Activated T-helper 17 cell treated with anti-CD3 and anti-CD28 coated beads, Interleukin-2, amount 50 U/mL, for 72 hours (primary cell): ENCODE measurements at regions not wholly inside any gene's neighbourhood (a gene's known extent, or its start where the extent isn't known, plus 50 kb on each side); places are given as distances from the start of the nearest gene placed in this dataset.

Experiments
- ATAC-seq: fragments of 150-1000 bp; cut with Tn5 transposase; replicated peaks from 2 replicates; pipeline ENCODE4 v1.10.0; 2021; ENCODE audit warnings: mild to moderate bottlenecking, moderate library complexity
- H3K27ac Mint-ChIP-seq: one replicate; pipeline ENCODE4 v1.8.0; 2022; ENCODE audit warnings: mixed read lengths
- H3K27me3 Mint-ChIP-seq: one replicate; pipeline ENCODE4 v1.8.0; 2022; ENCODE audit warnings: mixed read lengths
- H3K36me3 Mint-ChIP-seq: one replicate; pipeline ENCODE4 v1.8.0; 2022; ENCODE audit warnings: low read depth, mild to moderate bottlenecking, mixed read lengths
- H3K4me1 Mint-ChIP-seq: one replicate; pipeline ENCODE4 v1.8.0; 2022; ENCODE audit warnings: mixed read lengths
- H3K4me3 Mint-ChIP-seq: one replicate; pipeline ENCODE4 v1.8.0; 2022; ENCODE audit warnings: mild to moderate bottlenecking, mixed read lengths
- H3K9me3 Mint-ChIP-seq: one replicate; pipeline ENCODE4 v1.8.0; 2022; ENCODE audit warnings: mixed read lengths

DNA sequence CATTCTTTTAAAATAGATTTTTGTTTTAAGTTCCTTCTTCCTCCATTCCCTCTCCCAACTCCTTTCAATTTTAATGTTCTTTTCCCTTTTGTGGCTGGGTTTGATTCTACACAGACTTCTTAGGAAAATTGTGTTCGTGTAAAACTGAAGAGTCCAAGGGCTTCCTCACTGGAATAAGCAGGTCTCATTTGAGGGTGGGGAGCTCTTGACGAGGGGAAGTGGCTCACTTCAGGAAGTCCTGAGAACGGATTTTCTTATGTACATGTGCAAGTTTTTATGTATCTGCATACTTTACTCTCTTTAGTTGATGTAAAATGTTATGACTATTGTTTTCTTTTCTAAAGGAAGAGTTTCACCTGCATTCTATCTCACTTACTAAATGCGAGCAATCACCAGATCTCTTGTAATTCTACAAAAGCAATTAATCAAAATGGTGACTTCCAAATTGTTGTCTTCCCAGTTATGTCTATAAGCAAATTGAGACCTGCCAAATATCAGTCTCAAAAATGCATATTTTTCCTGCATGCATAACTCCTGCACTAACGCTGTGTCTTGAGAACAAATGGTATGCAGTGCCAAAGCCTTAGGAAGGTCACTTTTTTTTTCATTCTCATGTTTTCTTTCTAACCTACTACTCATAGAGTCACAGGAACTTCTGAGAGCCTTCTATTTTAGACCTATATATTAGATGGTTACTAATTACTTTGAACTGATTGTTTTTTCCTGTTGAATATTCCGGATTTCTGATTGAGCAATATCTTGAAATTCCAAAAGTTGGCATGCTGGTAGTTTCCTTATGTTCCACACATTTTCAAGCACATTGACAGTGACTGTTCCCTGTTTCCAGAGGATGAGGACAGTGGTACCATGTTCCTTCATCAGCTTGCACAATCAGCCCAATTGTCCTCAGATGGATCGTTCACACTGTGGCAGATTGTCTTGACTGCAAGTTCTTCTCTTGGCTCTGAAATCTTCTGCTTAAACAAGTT lies 251.9 kb upstream of the PRDM1 start:
- H3K4me1 Mint-ChIP-seq, result no peaks in the 10 kb centered on the region
- H3K36me3 Mint-ChIP-seq, result no peaks in the 10 kb centered on the region
- H3K9me3 Mint-ChIP-seq, result no peaks in the 10 kb centered on the region
- H3K4me3 Mint-ChIP-seq, result no peak overlapping the region
- no peaks in the 10 kb centered on the region for H3K27me3 Mint-ChIP-seq
- no peak overlapping the region for H3K27ac Mint-ChIP-seq
- ATAC-seq, result no peak

DNA sequence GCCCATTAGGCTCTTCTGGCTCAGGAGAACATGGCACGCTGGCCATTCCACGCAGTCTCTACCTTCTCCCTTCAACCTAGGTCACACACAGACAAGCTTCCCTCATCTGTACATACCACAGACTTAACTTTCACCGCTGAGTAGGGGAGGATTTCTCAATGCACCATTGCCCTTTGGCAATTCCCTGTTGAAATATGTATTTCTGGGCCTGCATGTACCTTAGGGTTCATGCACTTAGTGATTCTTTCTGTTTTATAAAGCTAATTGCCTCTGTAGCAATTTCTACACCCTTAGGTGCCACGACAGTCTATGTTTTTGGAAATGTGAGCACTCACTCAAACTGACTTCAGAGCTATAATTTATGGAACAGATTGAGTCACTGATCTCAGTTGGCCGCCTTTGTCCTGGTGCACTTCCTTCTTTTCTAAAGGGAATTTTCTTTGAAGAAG lies 253.8 kb upstream of the PRDM1 start:
- no peaks in the 10 kb centered on the region for H3K27me3 Mint-ChIP-seq
- H3K4me1 Mint-ChIP-seq, result no peaks in the 10 kb centered on the region
- no peaks in the 10 kb centered on the region for H3K36me3 Mint-ChIP-seq
- no peak overlapping the region for H3K27ac Mint-ChIP-seq
- no peaks in the 10 kb centered on the region for H3K9me3 Mint-ChIP-seq
- no peak for ATAC-seq
- no peak overlapping the region for H3K4me3 Mint-ChIP-seq

DNA sequence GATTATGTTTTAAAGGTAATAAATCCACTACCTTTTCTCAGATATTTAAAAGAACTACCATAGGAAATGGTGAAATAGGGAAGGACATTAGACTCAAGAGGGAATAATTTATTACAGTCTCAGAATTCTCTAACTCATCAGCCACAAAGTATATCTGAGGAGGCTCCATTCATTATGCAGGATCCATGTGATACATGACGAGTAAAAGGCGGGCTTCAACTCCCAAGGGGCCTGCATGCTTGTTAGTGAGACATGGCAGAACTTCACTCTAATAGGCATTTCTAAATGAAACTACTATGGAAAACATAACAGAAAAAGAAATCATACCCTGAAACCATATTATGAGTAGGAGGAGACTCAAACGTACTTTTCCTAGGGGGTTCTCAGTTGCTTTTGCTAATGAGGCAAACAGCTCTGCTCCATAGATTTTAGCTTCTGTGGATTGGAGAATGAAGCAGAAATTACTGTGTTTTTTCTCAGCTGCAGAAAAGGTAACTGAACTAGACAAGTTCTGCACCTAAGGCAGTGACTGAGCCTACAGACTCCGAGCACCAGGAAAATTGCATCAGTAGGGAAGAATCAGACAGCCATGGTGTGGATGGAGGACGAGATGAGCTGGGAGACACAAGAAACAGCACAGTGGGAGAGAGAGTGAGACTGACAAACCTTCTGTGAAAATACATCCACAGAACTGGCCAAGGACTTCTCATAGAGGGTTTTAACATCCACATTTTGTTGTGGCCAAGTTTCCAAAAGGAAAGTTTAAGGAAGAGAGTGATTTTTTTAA lies 254.6 kb upstream of the PRDM1 start:
- ATAC-seq, result no peak
- H3K4me1 Mint-ChIP-seq, result no peaks in the 10 kb centered on the region
- H3K27ac Mint-ChIP-seq, result no peak overlapping the region
- no peaks in the 10 kb centered on the region for H3K36me3 Mint-ChIP-seq
- H3K4me3 Mint-ChIP-seq, result no peak overlapping the region
- H3K27me3 Mint-ChIP-seq, result no peaks in the 10 kb centered on the region
- no peaks in the 10 kb centered on the region for H3K9me3 Mint-ChIP-seq

DNA sequence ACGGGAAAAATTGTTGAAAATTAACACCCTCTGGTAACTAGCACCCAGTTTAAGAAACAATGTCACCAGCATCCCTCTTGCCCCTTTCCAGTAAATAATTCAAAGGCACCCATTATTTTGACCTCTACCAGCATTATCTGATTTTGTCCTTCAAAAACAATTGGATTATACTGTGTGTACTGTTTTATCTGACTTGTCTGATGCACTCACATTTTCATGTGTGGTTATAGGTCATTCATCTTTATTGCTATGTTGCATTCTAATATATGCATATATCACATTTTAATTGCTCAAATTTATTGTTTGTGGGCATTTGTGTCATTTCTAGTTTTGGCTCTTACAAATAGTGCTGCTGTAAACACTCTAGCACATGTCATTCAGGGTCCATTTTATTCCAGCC lies 260.9 kb upstream of the PRDM1 start:
- H3K4me3 Mint-ChIP-seq, result no peak overlapping the region
- no peaks in the 10 kb centered on the region for H3K36me3 Mint-ChIP-seq
- H3K9me3 Mint-ChIP-seq, result no peaks in the 10 kb centered on the region
- H3K4me1 Mint-ChIP-seq, result no peaks in the 10 kb centered on the region
- no peak for ATAC-seq
- H3K27me3 Mint-ChIP-seq, result no peaks in the 10 kb centered on the region
- H3K27ac Mint-ChIP-seq, result no peak overlapping the region

DNA sequence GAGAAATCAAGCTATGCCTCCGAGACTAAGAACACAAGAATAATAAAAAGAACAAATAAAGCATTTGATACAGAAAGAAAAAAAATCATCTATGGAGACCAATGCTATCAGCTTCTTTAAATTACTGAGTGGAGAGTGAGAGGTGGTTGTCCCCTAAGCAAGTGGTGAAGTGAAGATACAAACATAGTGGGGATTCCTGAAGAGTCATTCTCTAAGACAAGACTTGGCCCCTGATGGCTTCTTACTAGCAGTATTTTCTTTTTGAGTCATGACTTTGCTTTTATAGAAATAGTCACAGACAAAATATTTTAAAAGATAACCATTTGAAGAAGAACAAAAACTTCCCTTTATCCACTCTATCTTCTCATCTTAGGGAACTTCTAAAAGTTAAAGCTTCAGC lies 261.4 kb upstream of the PRDM1 start:
- Mint-ChIP-seq H3K27ac (no peak overlapping the region), H3K4me1 (no peaks in the 10 kb centered on the region), H3K36me3 (no peaks in the 10 kb centered on the region), H3K27me3 (no peaks in the 10 kb centered on the region), H3K4me3 (no peak overlapping the region), H3K9me3 (no peaks in the 10 kb centered on the region)
- ATAC-seq, result peak; percentile 59

DNA sequence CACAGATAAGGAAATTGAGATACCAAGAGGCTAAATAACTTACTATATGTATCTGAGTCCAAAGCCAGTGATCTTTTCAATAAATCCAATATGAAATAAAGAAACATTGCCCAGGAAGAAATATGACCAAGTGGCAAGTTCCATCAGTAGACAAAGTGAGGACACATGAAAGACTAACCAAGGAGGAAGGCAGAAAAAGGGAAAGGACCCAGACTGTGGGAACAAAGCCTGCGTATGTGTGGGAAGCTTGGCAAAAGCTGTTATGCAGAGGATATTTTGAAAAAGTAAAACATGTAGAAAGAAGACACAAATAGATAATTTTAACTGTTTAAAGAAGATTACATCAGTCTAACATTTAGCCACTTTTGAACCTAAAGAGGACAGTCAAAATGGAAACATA lies 264.4 kb upstream of the PRDM1 start:
- Mint-ChIP-seq H3K27ac (no peak overlapping the region), H3K4me1 (no peaks in the 10 kb centered on the region), H3K9me3 (no peaks in the 10 kb centered on the region)

DNA sequence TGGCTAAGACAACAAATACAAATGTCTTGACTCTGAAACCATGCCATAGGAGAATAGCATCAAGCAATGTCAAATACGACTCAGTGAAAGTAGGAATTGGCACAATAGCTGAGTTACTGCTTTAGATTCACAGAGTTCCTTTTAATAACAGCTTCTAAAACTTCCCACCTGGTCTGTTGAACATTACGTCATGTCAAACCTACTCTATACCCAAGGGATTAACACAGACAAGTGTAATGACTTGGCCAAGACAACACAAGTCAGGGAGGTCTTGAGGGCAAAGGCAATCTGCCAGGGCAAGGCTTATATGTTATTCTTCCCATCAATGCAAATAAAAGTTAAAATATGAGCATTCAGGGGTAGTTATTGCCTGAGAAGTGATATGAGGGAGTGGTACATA lies 265.1 kb upstream of the PRDM1 start:
- Mint-ChIP-seq H3K27me3 (no peaks in the 10 kb centered on the region), H3K4me3 (no peak overlapping the region), H3K27ac (no peak overlapping the region), H3K36me3 (no peaks in the 10 kb centered on the region), H3K4me1 (peaks cover 5% of the 10 kb centered on the region), H3K9me3 (no peaks in the 10 kb centered on the region)
- ATAC-seq, result no peak

More for the DNA sequence above, 264.4 kb upstream of the PRDM1 start:
- Mint-ChIP-seq H3K27me3 (no peaks in the 10 kb centered on the region), H3K36me3 (no peaks in the 10 kb centered on the region), H3K4me3 (no peak overlapping the region)
- no peak for ATAC-seq

DNA sequence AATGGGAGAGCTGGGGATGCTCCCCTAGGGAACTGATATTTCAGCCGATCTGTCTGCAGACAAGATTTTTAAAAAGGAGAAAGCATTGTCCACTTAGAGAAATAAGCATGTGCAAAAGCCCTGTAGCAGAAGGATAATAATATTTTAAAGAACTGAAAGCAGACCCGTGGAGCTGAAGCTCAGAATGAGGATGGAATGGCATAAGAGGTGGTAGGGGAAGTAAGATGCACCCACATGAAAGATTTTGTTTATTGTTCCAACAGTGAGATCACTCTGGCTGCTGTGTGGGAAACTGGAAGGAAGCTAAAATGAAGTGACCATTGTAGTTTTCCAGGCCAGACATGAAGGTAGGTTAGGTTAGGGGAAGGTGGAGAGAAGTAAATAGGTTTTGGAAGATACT lies 266.4 kb upstream of the PRDM1 start:
- Mint-ChIP-seq H3K36me3 (no peaks in the 10 kb centered on the region), H3K27ac (no peak overlapping the region), H3K27me3 (no peaks in the 10 kb centered on the region), H3K4me1 (peaks cover 16% of the 10 kb centered on the region), H3K4me3 (no peak overlapping the region), H3K9me3 (no peaks in the 10 kb centered on the region)
- no peak for ATAC-seq

DNA sequence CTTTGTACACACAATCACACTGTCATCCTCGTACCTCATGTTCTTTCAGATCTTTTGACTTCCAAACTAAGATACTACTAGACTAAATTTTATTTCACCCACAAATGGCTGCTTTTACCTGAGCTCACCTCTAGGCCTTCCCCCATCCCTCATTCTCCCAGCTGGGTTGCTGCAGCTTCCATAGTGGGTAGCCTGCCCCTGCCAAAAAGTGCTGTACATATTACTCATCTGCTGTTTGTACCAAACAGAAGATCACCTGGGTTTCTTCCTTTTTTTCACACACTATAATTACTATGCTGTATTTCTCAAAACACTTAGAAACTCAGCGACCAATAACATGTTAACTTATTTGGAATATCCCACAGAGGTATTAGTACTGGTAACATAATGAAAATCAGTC lies 267.6 kb upstream of the PRDM1 start:
- Mint-ChIP-seq H3K27me3 (no peaks in the 10 kb centered on the region), H3K9me3 (peaks cover 3% of the 10 kb centered on the region), H3K36me3 (no peaks in the 10 kb centered on the region), H3K27ac (no peak overlapping the region), H3K4me1 (peaks cover 28% of the 10 kb centered on the region), H3K4me3 (no peak overlapping the region)
- no peak for ATAC-seq

DNA sequence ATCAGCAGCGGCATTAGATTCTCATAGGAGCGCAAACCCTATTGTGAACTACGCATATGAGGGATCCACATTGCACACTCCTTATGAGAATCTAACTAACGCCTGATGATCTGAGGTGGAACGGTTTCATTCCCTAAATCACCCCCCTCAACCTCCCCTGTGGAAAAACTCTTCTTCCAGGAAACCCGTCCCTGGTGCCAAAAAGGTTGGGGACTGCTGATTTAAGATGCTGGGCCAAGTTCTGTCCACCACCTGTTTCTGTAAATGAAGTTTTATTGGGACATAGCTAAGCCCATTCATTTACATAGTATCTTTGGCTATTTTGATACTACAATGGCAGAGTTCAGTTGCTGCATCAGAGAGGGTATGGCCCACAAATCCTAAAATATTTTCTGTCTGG lies 268.2 kb upstream of the PRDM1 start:
- no peak overlapping the region for H3K4me3 Mint-ChIP-seq
- no peaks in the 10 kb centered on the region for H3K36me3 Mint-ChIP-seq
- no peak for ATAC-seq
- H3K27me3 Mint-ChIP-seq, result no peaks in the 10 kb centered on the region
- peaks cover 3% of the 10 kb centered on the region for H3K9me3 Mint-ChIP-seq
- H3K27ac Mint-ChIP-seq, result no peak overlapping the region
- peaks cover 30% of the 10 kb centered on the region for H3K4me1 Mint-ChIP-seq

DNA sequence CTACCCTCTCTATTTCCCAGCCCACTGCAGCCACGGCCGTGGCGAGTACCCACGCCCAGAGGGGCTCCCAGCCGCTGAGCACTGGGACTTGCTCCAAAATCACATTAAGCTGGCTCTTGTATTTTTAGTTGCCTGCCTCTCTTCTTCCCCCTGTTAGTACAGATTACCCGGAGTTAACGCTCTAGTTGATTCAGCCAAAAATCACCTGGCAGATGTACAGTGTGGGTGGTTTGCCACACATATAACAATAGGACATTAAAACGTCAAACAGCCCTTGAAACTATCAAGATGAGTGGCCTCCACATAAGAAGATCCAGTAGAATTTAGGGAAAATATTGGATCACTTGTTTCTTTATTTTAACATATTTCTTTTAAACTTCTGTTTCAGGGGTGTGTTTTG lies 268.8 kb upstream of the PRDM1 start:
- no peak for ATAC-seq
- Mint-ChIP-seq H3K27ac (no peak overlapping the region), H3K27me3 (no peaks in the 10 kb centered on the region), H3K36me3 (no peaks in the 10 kb centered on the region), H3K9me3 (peaks cover 3% of the 10 kb centered on the region), H3K4me3 (no peak overlapping the region), H3K4me1 (peaks cover 30% of the 10 kb centered on the region)

DNA sequence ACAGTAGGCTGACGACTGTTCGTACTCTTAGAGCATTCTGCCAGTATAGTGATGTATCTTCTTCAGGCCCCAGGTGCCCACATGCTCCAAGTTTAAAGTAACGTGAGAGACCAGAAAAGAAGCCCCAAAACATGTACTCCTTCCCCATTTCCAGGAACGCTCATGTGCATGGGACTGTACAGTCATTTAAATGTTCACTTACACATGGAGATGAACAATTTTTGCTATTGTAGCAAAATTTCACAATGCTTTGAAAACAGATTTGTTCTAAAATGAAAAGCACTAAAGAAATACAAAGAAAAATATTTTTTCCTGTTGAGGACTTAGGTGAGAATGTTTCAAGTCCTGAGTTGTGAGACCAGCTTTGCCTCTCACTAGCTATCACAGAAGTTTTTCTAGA lies 269.3 kb upstream of the PRDM1 start:
- no peaks in the 10 kb centered on the region for H3K36me3 Mint-ChIP-seq
- ATAC-seq, result no peak
- peaks cover 30% of the 10 kb centered on the region for H3K4me1 Mint-ChIP-seq
- peaks cover 3% of the 10 kb centered on the region for H3K9me3 Mint-ChIP-seq
- H3K27ac Mint-ChIP-seq, result no peak overlapping the region
- H3K27me3 Mint-ChIP-seq, result no peaks in the 10 kb centered on the region
- H3K4me3 Mint-ChIP-seq, result no peak overlapping the region

DNA sequence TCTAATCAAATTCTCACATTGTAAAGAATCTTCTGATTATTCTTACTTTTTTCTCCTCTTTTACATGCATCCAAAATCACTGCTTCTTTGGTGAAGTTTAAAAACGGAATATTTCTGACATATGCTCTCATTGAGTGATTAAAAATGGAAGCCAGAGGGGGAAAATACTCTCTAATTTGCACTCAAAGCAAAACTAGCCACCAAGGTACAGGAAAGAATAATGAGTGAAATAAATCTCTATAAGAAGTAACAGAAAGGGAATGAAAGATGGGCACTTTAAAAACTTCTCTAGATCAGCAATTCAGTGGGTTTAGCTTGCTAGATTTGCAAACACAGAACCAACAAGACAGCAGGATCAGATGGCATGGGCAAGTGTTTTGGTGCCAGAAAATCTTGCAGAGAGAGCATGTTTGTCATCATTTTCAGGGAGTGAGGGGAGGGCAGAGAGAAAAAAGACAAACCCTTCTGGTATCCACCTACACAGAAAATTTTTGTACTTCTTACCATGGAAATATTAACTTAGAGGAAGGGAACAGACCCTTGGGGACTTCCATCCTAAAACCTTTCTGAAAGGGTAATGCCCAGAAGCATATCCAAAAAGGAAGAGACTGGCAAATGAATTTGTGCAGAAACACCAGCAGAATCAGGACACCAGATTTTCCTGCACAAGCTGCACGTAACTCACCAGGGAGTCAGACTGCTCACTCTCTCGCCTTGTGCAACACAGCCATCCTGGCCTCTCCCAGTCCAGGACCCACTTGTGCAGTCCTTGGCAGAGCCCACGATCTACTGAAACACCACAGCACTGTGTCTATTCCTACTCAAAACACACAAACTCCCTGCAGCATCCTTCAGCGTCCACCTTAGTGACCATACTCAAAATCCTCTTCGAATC lies 270.2 kb upstream of the PRDM1 start:
- Mint-ChIP-seq H3K4me3 (peak overlapping the region; percentile 15), H3K27ac (peak overlapping the region; percentile 35), H3K9me3 (peaks cover 3% of the 10 kb centered on the region), H3K27me3 (no peaks in the 10 kb centered on the region), H3K36me3 (no peaks in the 10 kb centered on the region), H3K4me1 (peaks cover 30% of the 10 kb centered on the region)
- peak; percentile 52 for ATAC-seq
